ENCODE measurements at regions not wholly inside any gene's neighbourhood (a gene's known extent, or its start where the extent isn't known, plus 50 kb on each side); places are given as distances from the start of the nearest gene placed in this dataset.
"Not testable (repeated sequence)": the region's sequence is repeated elsewhere in the genome, so short reads cannot be mapped to it uniquely, and the experiment has no call there.

DNA sequence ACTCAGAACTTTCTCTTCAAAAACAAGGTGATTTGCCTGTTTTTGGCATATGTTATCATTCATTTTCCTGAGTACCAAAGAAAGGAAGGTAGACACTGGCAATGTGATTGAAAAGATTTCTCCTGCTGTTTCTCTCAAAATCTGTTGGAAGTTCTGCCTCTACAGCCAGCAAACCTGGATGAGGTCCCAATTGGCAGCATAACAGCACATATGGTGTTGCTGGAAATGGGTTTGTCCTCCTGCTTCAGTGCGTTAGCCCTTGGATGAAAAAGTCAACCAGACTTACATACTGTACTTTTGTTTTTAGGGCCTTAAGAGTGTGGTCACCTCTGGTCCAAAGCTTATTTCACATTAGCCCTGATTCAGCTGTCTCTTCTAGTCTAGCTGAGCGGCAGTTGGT is 237.6 kb upstream of the MME start:
- TF ChIP-seq, protein P1, sequence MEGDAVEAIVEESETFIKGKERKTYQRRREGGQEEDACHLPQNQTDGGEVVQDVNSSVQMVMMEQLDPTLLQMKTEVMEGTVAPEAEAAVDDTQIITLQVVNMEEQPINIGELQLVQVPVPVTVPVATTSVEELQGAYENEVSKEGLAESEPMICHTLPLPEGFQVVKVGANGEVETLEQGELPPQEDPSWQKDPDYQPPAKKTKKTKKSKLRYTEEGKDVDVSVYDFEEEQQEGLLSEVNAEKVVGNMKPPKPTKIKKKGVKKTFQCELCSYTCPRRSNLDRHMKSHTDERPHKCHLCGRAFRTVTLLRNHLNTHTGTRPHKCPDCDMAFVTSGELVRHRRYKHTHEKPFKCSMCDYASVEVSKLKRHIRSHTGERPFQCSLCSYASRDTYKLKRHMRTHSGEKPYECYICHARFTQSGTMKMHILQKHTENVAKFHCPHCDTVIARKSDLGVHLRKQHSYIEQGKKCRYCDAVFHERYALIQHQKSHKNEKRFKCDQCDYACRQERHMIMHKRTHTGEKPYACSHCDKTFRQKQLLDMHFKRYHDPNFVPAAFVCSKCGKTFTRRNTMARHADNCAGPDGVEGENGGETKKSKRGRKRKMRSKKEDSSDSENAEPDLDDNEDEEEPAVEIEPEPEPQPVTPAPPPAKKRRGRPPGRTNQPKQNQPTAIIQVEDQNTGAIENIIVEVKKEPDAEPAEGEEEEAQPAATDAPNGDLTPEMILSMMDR (IDR thresholded peaks at IDR 0.05): no peak
- H3K4me1 ChIP-seq: no peaks in the 10 kb centered on the region
- H3K9me3 ChIP-seq: no peaks in the 10 kb centered on the region
- peak in 1 of 4 donors; percentile 23 for DNase-seq
- H3K4me3 ChIP-seq: no peak overlapping the region
- no peak overlapping the region for H3K27ac ChIP-seq
- intact Hi-C loops (cut with DNase I): no loop called here
- no peaks in the 10 kb centered on the region for H3K36me3 ChIP-seq
- no peaks in the 10 kb centered on the region for H3K27me3 ChIP-seq
- ATAC-seq: no peak

GRCh38 chr3:154835639-154836038 is 244.5 kb upstream of the MME start:
- Histone ChIP-seq H3K9me3 (no peaks in the 10 kb centered on the region), H3K27ac (no peak overlapping the region), H3K27me3 (no peaks in the 10 kb centered on the region), H3K36me3 (no peaks in the 10 kb centered on the region), H3K4me3 (no peak overlapping the region), H3K4me1 (no peaks in the 10 kb centered on the region)
- TF ChIP-seq, protein P1 (IDR thresholded peaks at IDR 0.05): no peak
- DNase-seq (no peak), ATAC-seq (no peak)
- intact Hi-C loops (cut with DNase I): no loop called here

DNA sequence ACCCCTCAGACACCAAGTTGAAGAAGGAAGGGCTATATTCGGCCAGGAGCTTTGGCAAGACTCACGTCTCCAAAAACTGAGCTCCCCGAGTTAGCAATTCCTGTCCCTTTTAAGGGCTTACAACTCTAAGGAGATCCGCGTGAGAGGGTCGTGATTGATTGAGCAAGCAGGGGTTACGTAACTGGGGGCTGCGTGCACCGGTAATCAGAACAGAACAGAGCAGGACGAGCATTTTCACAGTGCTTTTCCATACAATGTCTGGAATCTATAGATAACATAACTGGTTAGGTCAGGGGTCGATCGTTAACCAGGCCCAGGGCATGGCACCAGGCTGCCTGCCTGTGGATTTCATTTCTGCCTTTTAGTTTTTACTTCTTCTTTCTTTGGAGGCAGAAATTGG is 245.3 kb upstream of the MME start:
- H3K4me3 ChIP-seq; DNase-seq; ATAC-seq; H3K27ac ChIP-seq; H3K9me3 ChIP-seq; H3K27me3 ChIP-seq; intact Hi-C loops (cut with DNase I); H3K36me3 ChIP-seq; H3K4me1 ChIP-seq: not testable (repeated sequence)

- TF ChIP-seq, protein P1 (IDR thresholded peaks at IDR 0.05): no peak
- DNase-seq (peak in 2 of 4 donors; percentile 56 to 64), ATAC-seq (no peak)
- Histone ChIP-seq H3K9me3 (peaks cover 0 to 6% of the 10 kb centered on the region in 2 donors), H3K27ac (no peak overlapping the region), H3K36me3 (no peaks in the 10 kb centered on the region), H3K4me1 (no peaks in the 10 kb centered on the region), H3K4me3 (no peak overlapping the region), H3K27me3 (no peaks in the 10 kb centered on the region)
- intact Hi-C loops (cut with DNase I): no loop called here
Observed at GRCh38 chr3:154829929-154830328, 250.2 kb upstream of the MME start.

- intact Hi-C loops (cut with DNase I): no loop called here
- H3K9me3 ChIP-seq: peaks cover 0 to 11% of the 10 kb centered on the region in 2 donors
- TF ChIP-seq, protein P1 (IDR thresholded peaks at IDR 0.05): no peak
- no peak overlapping the region for H3K4me3 ChIP-seq
- H3K4me1 ChIP-seq: no peaks in the 10 kb centered on the region
- ATAC-seq (no peak), DNase-seq (no peak)
- H3K27ac ChIP-seq: no peak overlapping the region
- H3K36me3 ChIP-seq: no peaks in the 10 kb centered on the region
- no peaks in the 10 kb centered on the region for H3K27me3 ChIP-seq
Observed at GRCh38 chr3:154819491-154819890, 260.6 kb upstream of the MME start.

GRCh38 chr3:154818676-154819255 is 261.4 kb upstream of the MME start:
- Histone ChIP-seq H3K27me3 (no peaks in the 10 kb centered on the region), H3K9me3 (peaks cover 0 to 10% of the 10 kb centered on the region in 2 donors), H3K27ac (no peak overlapping the region), H3K4me3 (no peak overlapping the region), H3K36me3 (no peaks in the 10 kb centered on the region), H3K4me1 (no peaks in the 10 kb centered on the region)
- TF ChIP-seq, protein P1 (IDR thresholded peaks at IDR 0.05): no peak
- DNase-seq: no peak
- intact Hi-C loops (cut with DNase I): no loop called here
- no peak for ATAC-seq

GRCh38 chr3:154810017-154810416 is 270.1 kb upstream of the MME start:
- H3K27me3 ChIP-seq; H3K36me3 ChIP-seq; H3K4me3 ChIP-seq; intact Hi-C loops (cut with DNase I); H3K27ac ChIP-seq; H3K9me3 ChIP-seq; H3K4me1 ChIP-seq; DNase-seq; ATAC-seq: not testable (repeated sequence)
